ENCODE measurements at regions not wholly inside any gene's neighbourhood (a gene's known extent, or its start where the extent isn't known, plus 50 kb on each side); places are given as distances from the start of the nearest gene placed in this dataset.
"Not testable (repeated sequence)": the region's sequence is repeated elsewhere in the genome, so short reads cannot be mapped to it uniquely, and the experiment has no call there.

- no peak for DNase-seq (ENCODE audit: low read depth, low spot score)
- no peak for TF ChIP-seq CTCF (IDR thresholded peaks at IDR 0.05; ENCODE audit: insufficient read depth, low read length, missing control alignments)
- ChIA-PET POLR2A (no interaction called here), CTCF (no interaction called here)
- H3K4me3 ChIP-seq (ENCODE audit: low read depth, low read length), result no peak overlapping the region
Measured at GRCh38 chr18:65215865-65216466, 534.8 kb upstream of the CDH7 start.

DNA sequence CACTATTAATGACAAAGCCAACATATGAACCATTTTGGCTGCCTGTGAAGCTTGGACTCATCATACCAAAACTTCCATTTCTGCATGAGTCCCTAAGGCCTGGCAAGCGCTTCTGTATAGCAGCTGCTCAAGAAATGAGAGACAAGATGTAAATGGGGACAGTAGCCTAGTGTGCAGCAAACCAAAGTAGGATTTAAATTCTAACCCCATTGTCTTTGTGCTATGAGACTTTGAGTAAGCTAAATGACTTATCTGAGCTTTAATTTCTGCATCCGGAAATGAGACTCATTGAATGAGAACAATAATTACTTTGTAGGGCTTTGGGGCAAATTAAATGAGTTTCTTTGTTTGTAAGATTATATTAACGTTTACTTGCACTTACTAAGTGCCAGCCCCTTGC lies 536.4 kb upstream of the CDH7 start:
- no peak for DNase-seq (ENCODE audit: low read depth, low spot score)
- ChIA-PET POLR2A (no interaction called here), CTCF (no interaction called here)
- no peak for TF ChIP-seq CTCF (IDR thresholded peaks at IDR 0.05; ENCODE audit: insufficient read depth, low read length, missing control alignments)
- H3K4me3 ChIP-seq (ENCODE audit: low read depth, low read length), result no peak overlapping the region

GRCh38 chr18:65206551-65207260 lies 544.1 kb upstream of the CDH7 start:
- ChIA-PET CTCF (no interaction called here), POLR2A (no interaction called here)
- no peak overlapping the region for H3K4me3 ChIP-seq (ENCODE audit: low read depth, low read length)
- no peak for DNase-seq (ENCODE audit: low read depth, low spot score)
- TF ChIP-seq CTCF (IDR thresholded peaks at IDR 0.05; ENCODE audit: insufficient read depth, low read length, missing control alignments), result no peak

DNA sequence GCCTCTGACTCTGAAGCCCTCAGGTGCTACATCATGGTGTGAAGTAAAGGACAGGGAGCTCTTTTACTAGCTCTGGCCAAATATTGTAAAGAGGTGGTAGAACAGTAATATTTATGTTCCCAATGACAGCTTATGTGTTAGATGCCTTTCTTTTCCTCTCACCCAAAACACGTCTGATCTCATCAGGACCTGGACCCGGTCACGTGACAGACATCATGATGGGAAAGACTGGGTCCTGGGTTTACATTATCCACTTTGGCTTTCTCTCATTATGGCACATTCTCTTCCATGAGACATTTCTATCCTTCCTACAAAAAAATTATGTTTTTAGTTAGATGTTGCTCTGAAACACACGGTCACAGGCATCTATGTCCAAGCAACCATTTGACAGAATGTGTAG lies 548.7 kb upstream of the CDH7 start:
- TF ChIP-seq CTCF (IDR thresholded peaks at IDR 0.05; ENCODE audit: insufficient read depth, low read length, missing control alignments), result no peak
- ChIA-PET CTCF (no interaction called here), POLR2A (no interaction called here)
- no peak overlapping the region for H3K4me3 ChIP-seq (ENCODE audit: low read depth, low read length)
- DNase-seq (ENCODE audit: low read depth, low spot score), result no peak

- no peak for TF ChIP-seq CTCF (IDR thresholded peaks at IDR 0.05; ENCODE audit: insufficient read depth, low read length, missing control alignments)
- no peak overlapping the region for H3K4me3 ChIP-seq (ENCODE audit: low read depth, low read length)
- no peak for DNase-seq (ENCODE audit: low read depth, low spot score)
- ChIA-PET POLR2A (no interaction called here), CTCF (no interaction called here)
Measured at GRCh38 chr18:65175681-65176080, 575.1 kb upstream of the CDH7 start.

DNA sequence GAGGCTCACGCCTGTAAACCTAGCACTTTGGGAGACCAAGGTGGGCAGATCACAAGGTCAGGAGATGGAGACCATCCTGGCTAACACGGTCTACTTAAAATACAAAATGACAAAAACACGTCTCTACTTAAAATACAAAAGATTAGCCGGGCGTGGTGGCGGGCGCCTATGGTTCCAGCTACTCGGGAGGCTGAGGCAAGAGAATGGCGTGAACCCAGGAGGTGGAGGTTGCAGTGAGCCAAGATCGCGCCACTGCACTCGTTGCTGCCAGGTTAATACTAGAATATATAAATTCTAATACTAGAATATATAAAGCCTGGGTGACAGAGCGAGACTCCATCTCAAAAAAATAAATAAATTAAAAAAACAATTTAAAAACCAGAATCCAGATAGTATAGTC lies 588.7 kb upstream of the CDH7 start:
- CTCF ChIA-PET; H3K4me3 ChIP-seq (ENCODE audit: low read depth, low read length); POLR2A ChIA-PET; DNase-seq (ENCODE audit: low read depth, low spot score): not testable (repeated sequence)

- TF ChIP-seq CTCF (IDR thresholded peaks at IDR 0.05; ENCODE audit: insufficient read depth, low read length, missing control alignments), result no peak
- H3K4me3 ChIP-seq (ENCODE audit: low read depth, low read length), result no peak overlapping the region
- ChIA-PET POLR2A (no interaction called here), CTCF (no interaction called here)
- DNase-seq (ENCODE audit: low read depth, low spot score), result no peak
Measured at GRCh38 chr18:65146482-65147021, 604.3 kb upstream of the CDH7 start.
